ENCODE measurements at regions not wholly inside any gene's neighbourhood (a gene's known extent, or its start where the extent isn't known, plus 50 kb on each side); places are given as distances from the start of the nearest gene placed in this dataset.

GRCh38 chr3:162111861-162112260, 615.3 kb downstream of the OTOL1 start:
- TF ChIP-seq ZNF341 (tag by site-specific recombination; IDR thresholded peaks at IDR 0.05; ENCODE audit: low read depth) = no peak
- no peak for TF ChIP-seq ZNF837 (tag by site-specific recombination; IDR thresholded peaks at IDR 0.05)
- TF ChIP-seq, protein P1, sequence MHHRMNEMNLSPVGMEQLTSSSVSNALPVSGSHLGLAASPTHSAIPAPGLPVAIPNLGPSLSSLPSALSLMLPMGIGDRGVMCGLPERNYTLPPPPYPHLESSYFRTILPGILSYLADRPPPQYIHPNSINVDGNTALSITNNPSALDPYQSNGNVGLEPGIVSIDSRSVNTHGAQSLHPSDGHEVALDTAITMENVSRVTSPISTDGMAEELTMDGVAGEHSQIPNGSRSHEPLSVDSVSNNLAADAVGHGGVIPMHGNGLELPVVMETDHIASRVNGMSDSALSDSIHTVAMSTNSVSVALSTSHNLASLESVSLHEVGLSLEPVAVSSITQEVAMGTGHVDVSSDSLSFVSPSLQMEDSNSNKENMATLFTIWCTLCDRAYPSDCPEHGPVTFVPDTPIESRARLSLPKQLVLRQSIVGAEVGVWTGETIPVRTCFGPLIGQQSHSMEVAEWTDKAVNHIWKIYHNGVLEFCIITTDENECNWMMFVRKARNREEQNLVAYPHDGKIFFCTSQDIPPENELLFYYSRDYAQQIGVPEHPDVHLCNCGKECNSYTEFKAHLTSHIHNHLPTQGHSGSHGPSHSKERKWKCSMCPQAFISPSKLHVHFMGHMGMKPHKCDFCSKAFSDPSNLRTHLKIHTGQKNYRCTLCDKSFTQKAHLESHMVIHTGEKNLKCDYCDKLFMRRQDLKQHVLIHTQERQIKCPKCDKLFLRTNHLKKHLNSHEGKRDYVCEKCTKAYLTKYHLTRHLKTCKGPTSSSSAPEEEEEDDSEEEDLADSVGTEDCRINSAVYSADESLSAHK (tag by site-specific recombination; IDR thresholded peaks at IDR 0.05) = no peak
- TF ChIP-seq ZNF830 (tag by site-specific recombination; IDR thresholded peaks at IDR 0.05; ENCODE audit: low read depth) = no peak
- no peak for TF ChIP-seq ZNF791 (tag by site-specific recombination; IDR thresholded peaks at IDR 0.05)
- TF ChIP-seq HOXD13 (CRISPR knock-in tag; IDR thresholded peaks at IDR 0.05; ENCODE audit: borderline replicate concordance) = no peak
- no peak for TF ChIP-seq ZNF548 (tag by site-specific recombination; IDR thresholded peaks at IDR 0.05)
- no peak for TF ChIP-seq ZNF394 (tag by site-specific recombination; IDR thresholded peaks at IDR 0.05; ENCODE audit: borderline replicate concordance)
- no peak for TF ChIP-seq ZNF629 (tag by site-specific recombination; IDR thresholded peaks at IDR 0.05)
- no peak for TF ChIP-seq ZBTB21 (tag by site-specific recombination; IDR thresholded peaks at IDR 0.05)
- TF ChIP-seq OVOL3 (tag by site-specific recombination; IDR thresholded peaks at IDR 0.05) = no peak
- TF ChIP-seq ZNF596 (tag by site-specific recombination; IDR thresholded peaks at IDR 0.05) = no peak
- no peak for TF ChIP-seq REPIN1 (tag by site-specific recombination; IDR thresholded peaks at IDR 0.05; ENCODE audit: low read depth)
- TF ChIP-seq, protein P2, sequence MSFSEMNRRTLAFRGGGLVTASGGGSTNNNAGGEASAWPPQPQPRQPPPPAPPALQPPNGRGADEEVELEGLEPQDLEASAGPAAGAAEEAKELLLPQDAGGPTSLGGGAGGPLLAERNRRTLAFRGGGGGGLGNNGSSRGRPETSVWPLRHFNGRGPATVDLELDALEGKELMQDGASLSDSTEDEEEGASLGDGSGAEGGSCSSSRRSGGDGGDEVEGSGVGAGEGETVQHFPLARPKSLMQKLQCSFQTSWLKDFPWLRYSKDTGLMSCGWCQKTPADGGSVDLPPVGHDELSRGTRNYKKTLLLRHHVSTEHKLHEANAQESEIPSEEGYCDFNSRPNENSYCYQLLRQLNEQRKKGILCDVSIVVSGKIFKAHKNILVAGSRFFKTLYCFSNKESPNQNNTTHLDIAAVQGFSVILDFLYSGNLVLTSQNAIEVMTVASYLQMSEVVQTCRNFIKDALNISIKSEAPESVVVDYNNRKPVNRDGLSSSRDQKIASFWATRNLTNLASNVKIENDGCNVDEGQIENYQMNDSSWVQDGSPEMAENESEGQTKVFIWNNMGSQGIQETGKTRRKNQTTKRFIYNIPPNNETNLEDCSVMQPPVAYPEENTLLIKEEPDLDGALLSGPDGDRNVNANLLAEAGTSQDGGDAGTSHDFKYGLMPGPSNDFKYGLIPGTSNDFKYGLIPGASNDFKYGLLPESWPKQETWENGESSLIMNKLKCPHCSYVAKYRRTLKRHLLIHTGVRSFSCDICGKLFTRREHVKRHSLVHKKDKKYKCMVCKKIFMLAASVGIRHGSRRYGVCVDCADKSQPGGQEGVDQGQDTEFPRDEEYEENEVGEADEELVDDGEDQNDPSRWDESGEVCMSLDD (tag by site-specific recombination; IDR thresholded peaks at IDR 0.05) = no peak
- no peak for TF ChIP-seq ZNF132 (tag by site-specific recombination; IDR thresholded peaks at IDR 0.05; ENCODE audit: borderline replicate concordance)
- TF ChIP-seq ZNF354C (tag by site-specific recombination; IDR thresholded peaks at IDR 0.05; ENCODE audit: borderline replicate concordance, low read depth) = no peak
- no peak for TF ChIP-seq SP2 (tag by site-specific recombination; IDR thresholded peaks at IDR 0.05)
- no peak for TF ChIP-seq KLF7 (tag by site-specific recombination; IDR thresholded peaks at IDR 0.05; ENCODE audit: borderline replicate concordance)
- TF ChIP-seq HOXA7 (CRISPR knock-in tag; IDR thresholded peaks at IDR 0.05; ENCODE audit: borderline replicate concordance) = no peak
- no peak for TF ChIP-seq AEBP2 (tag by site-specific recombination; IDR thresholded peaks at IDR 0.05; ENCODE audit: borderline replicate concordance)
- no peak overlapping the region for H3K27ac ChIP-seq (ENCODE audit: extremely low read depth, low read depth, low read length)
- ChIA-PET CTCF (no interaction called here), POLR2A (no interaction called here)
- no peak overlapping the region for H3K4me3 ChIP-seq (ENCODE audit: low read depth, low read length)
- H3K4me1 ChIP-seq (ENCODE audit: control insufficient read depth, insufficient read depth, low read length) = no peaks in the 10 kb centered on the region
- no peaks in the 10 kb centered on the region for H3K9me3 ChIP-seq (ENCODE audit: control insufficient read depth, insufficient read depth, low read depth, low read length)
- no peaks in the 10 kb centered on the region for H3K36me3 ChIP-seq (ENCODE audit: control insufficient read depth in 2 of 2, insufficient read depth in 1 of 2, low read length in 2 of 2)

- no peak overlapping the region for H3K4me3 ChIP-seq (ENCODE audit: low read depth, low read length)
- ChIA-PET CTCF (no interaction called here), POLR2A (no interaction called here)
- no peaks in the 10 kb centered on the region for H3K36me3 ChIP-seq (ENCODE audit: control insufficient read depth in 2 of 2, insufficient read depth in 1 of 2, low read length in 2 of 2)
- H3K9me3 ChIP-seq (ENCODE audit: control insufficient read depth, insufficient read depth, low read depth, low read length) = no peaks in the 10 kb centered on the region
- no peak for TF ChIP-seq ZNF16 (tag by site-specific recombination; IDR thresholded peaks at IDR 0.05; ENCODE audit: low read depth)
- no peak for TF ChIP-seq ZNF501 (tag by site-specific recombination; IDR thresholded peaks at IDR 0.05)
- no peak for TF ChIP-seq KLF9 (tag by site-specific recombination; IDR thresholded peaks at IDR 0.05; ENCODE audit: low read depth)
- no peak for TF ChIP-seq ZNF239 (tag by site-specific recombination; IDR thresholded peaks at IDR 0.05)
- no peak for TF ChIP-seq ZNF670 (tag by site-specific recombination; IDR thresholded peaks at IDR 0.05; ENCODE audit: low read depth)
- no peak for TF ChIP-seq ZNF518A (tag by site-specific recombination; conservative IDR thresholded peaks at IDR 0.05; ENCODE audit: low read depth)
- H3K27ac ChIP-seq (ENCODE audit: extremely low read depth, low read depth, low read length) = no peak overlapping the region
- H3K4me1 ChIP-seq (ENCODE audit: control insufficient read depth, insufficient read depth, low read length) = no peaks in the 10 kb centered on the region
Measured at GRCh38 chr3:162112719-162113118, 616.1 kb downstream of the OTOL1 start.
